Endothelial cell of umbilical vein (primary cell): ENCODE measurements at regions not wholly inside any gene's neighbourhood (a gene's known extent, or its start where the extent isn't known, plus 50 kb on each side); places are given as distances from the start of the nearest gene placed in this dataset.

Experiments
- BruUV-seq: library from RNA; stranded (reverse); fragments of 400-500 nt; replicated peaks from 2 replicates; lab custom pipeline; 2021; lab: Mats Ljungman, UMichigan
- CTCF ChIA-PET: fragments of 300-600, 350-600 bp; sonication (Branson Sonifier 250); formaldehyde crosslinking; loops from one replicate; lab custom pipeline; 2021; ENCODE audit warnings: antibody characterized with exemption, inconsistent platforms; lab: Charles Lee
- POLR2A ChIA-PET: fragments of 300-600, 350-600 bp; sonication (Branson Sonifier 250); formaldehyde crosslinking; loops from one replicate; lab custom pipeline; 2021; ENCODE audit warnings: antibody characterized with exemption, inconsistent platforms; lab: Charles Lee
- DNase-seq: peaks from one replicate; pipeline ENCODE4 v3.0.0-alpha.2; 2011; ENCODE audit warnings: low read depth, low spot score
- FAIRE-seq: peaks from 2 replicates; lab custom pipeline; 2011; peaks lifted over from hg19 to GRCh38; lab: Jason Lieb, UNC
- H2AFZ ChIP-seq: 2 replicates; pipeline ENCODE4 v1.6.0; 2012; ENCODE audit warnings: low read depth, low read length, control low read depth, inconsistent platforms
- H3K27ac ChIP-seq: 2 replicates; pipeline ENCODE4 v1.5.1; 2011; ENCODE audit warnings: low read depth, mild to moderate bottlenecking, control low read depth, low read length, moderate library complexity; ENCODE audit not compliant: insufficient read depth
- H3K27me3 ChIP-seq, 2 experiments: 2 replicates each; pipeline versions ENCODE4 v1.6.0 to v1.6.1; 2011; ENCODE audit warnings: low read length in 2 of 2, mixed read lengths in 1 of 2; ENCODE audit not compliant: control insufficient read depth in 2 of 2, insufficient read depth in 2 of 2
- H3K36me3 ChIP-seq, 2 experiments: 2 replicates in 1 of 2; 3 replicates in 1 of 2; pipeline ENCODE4 v1.5.1; 2011; ENCODE audit warnings: low read length in 2 of 2, mild to moderate bottlenecking in 1 of 2, moderate library complexity in 1 of 2; ENCODE audit not compliant: control insufficient read depth in 2 of 2, insufficient read depth in 2 of 2; ENCODE audit errors: extremely low read depth in 1 of 2
- H3K4me1 ChIP-seq: 3 replicates; pipeline ENCODE4 v1.5.1; 2011; ENCODE audit warnings: mild to moderate bottlenecking, low read length; ENCODE audit not compliant: control insufficient read depth, insufficient read depth; ENCODE audit errors: extremely low read depth
- H3K4me2 ChIP-seq: 2 replicates; pipeline ENCODE4 v1.6.1; 2011; ENCODE audit warnings: low read length, control low read depth, mixed read lengths; ENCODE audit not compliant: insufficient read depth
- H3K4me3 ChIP-seq, 3 experiments: fragments of 200-600 bp in 1 of 3; sonication (generic), shearing (Covaris generic) in 1 of 3; replicated peaks in 1 of 3; 2 replicates each; pipeline ENCODE4 v1.5.1; 2011 to 2016; ENCODE audit warnings: control low read depth in 3 of 3, low read length in 3 of 3, mild to moderate bottlenecking in 2 of 3, inconsistent platforms in 1 of 3, low read depth in 1 of 3, moderate library complexity in 1 of 3; ENCODE audit not compliant: insufficient read depth in 1 of 3
- H3K79me2 ChIP-seq: 2 replicates; pipeline ENCODE4 v1.6.0; 2012; ENCODE audit warnings: low read length, inconsistent platforms; ENCODE audit not compliant: control insufficient read depth, insufficient read depth
- H3K9ac ChIP-seq: replicated peaks from 2 replicates; pipeline ENCODE3; 2011; ENCODE audit warnings: low read length, control low read depth; ENCODE audit not compliant: insufficient read depth; ENCODE audit errors: extremely low read depth
- H3K9me1 ChIP-seq: replicated peaks from 3 replicates; pipeline ENCODE4 v1.6.0; 2011; ENCODE audit warnings: mild to moderate bottlenecking, low read length; ENCODE audit not compliant: control insufficient read depth, insufficient read depth; ENCODE audit errors: extremely low read depth
- H3K9me3 ChIP-seq: replicated peaks from 2 replicates; pipeline ENCODE4 v1.5.1; 2012; ENCODE audit warnings: low read length, inconsistent platforms; ENCODE audit not compliant: control insufficient read depth, insufficient read depth
- H4K20me1 ChIP-seq: replicated peaks from 2 replicates; pipeline ENCODE3; 2011; ENCODE audit warnings: mild to moderate bottlenecking, low read length; ENCODE audit not compliant: control insufficient read depth, insufficient read depth; ENCODE audit errors: extremely low read depth
- CTCF ChIP-seq, 2 donors: IDR thresholded peaks; 1 replicate in 1 of 2; 2 replicates in 1 of 2; pipeline ENCODE4 v1.5.1; 2011; ENCODE audit warnings: low read length in 2 of 2, mild to moderate bottlenecking in 2 of 2, moderate library complexity in 2 of 2, control low read depth in 1 of 2, inconsistent platforms in 1 of 2, low read depth in 1 of 2; ENCODE audit not compliant: insufficient read depth in 1 of 2; ENCODE audit errors: extremely low read depth in 1 of 2
- EZH2 ChIP-seq: IDR thresholded peaks from 2 replicates; pipeline ENCODE4 v1.6.1; 2012; ENCODE audit warnings: borderline replicate concordance, low read depth, mild to moderate bottlenecking, moderate library complexity, low read length, inconsistent platforms; ENCODE audit not compliant: severe bottlenecking
- FOS ChIP-seq: IDR thresholded peaks from 2 replicates; pipeline ENCODE4 v1.6.1; 2011; ENCODE audit warnings: mild to moderate bottlenecking, low read length, moderate library complexity, borderline replicate concordance; ENCODE audit not compliant: insufficient read depth
- GATA2 ChIP-seq: IDR thresholded peaks from 2 replicates; pipeline ENCODE4 v1.7.0; 2011; ENCODE audit warnings: low read depth, mild to moderate bottlenecking, moderate library complexity, mixed read lengths, low read length; ENCODE audit not compliant: insufficient read length, insufficient read depth
- JUN ChIP-seq: IDR thresholded peaks from 2 replicates; pipeline ENCODE4 v1.6.1; 2011; ENCODE audit warnings: borderline replicate concordance, low read depth; ENCODE audit not compliant: insufficient read length, insufficient read depth
- MAX ChIP-seq: IDR thresholded peaks from 2 replicates; pipeline ENCODE4 v1.6.1; 2011; ENCODE audit not compliant: insufficient read depth, insufficient read length
- MYC ChIP-seq: IDR thresholded peaks from one replicate; pipeline ENCODE4 v1.6.1; 2011; ENCODE audit warnings: mild to moderate bottlenecking, low read depth, low read length
- POLR2A ChIP-seq: IDR thresholded peaks from 2 replicates; pipeline ENCODE4 v1.6.1; 2012; ENCODE audit warnings: low read depth, mild to moderate bottlenecking, control low read depth, low read length
- POLR2AphosphoS5 ChIP-seq: IDR thresholded peaks from 2 replicates; pipeline ENCODE4 v1.6.1; 2012; ENCODE audit warnings: low read depth, mild to moderate bottlenecking, control low read depth, low read length, moderate library complexity; ENCODE audit not compliant: insufficient read depth
- dilution Hi-C: fragments of 300-500 bp; cut with MboI; formaldehyde crosslinking; loops from one replicate; pipeline ENCODE4 v1.15.0; 2019; ENCODE audit warnings: low sequenced_read_pairs; ENCODE audit not compliant: extremely low pct_ligation_motif_present
- intact Hi-C: fragments of 100-400 bp; cut with micrococcal nuclease; formaldehyde crosslinking; loops from one replicate; pipeline ENCODE4 v1.10.0; 2022

GRCh38 chr1:214823311-214824117, 220.5 kb downstream of the CENPF start:
- intact Hi-C loops (no loop called here), dilution Hi-C loops (no loop called here)
- Histone ChIP-seq H3K9me1 (no peaks in the 10 kb centered on the region), H3K4me2 (no peak overlapping the region), H3K27ac (no peak overlapping the region), H4K20me1 (no peaks in the 10 kb centered on the region), H3K4me3 (no peak overlapping the region), H3K9ac (no peak overlapping the region), H3K9me3 (no peaks in the 10 kb centered on the region), H3K27me3 (no peaks in the 10 kb centered on the region), H3K79me2 (no peaks in the 10 kb centered on the region), H3K36me3 (no peaks in the 10 kb centered on the region), H2AFZ (no peak overlapping the region), H3K4me1 (no peaks in the 10 kb centered on the region)
- no peak for DNase-seq
- ChIA-PET CTCF (no interaction called here), POLR2A (no interaction called here)
- FAIRE-seq = no peak
- BruUV-seq = no TSS peak
- TF ChIP-seq JUN (no peak), FOS (no peak), GATA2 (no peak), POLR2AphosphoS5 (no peak), EZH2 (no peak), MAX (no peak), MYC (no peak), CTCF (IDR thresholded peaks at IDR 0.05; ENCODE audit: extremely low read depth in 1 of 2, insufficient read depth in 1 of 2, low read depth in 1 of 2, low read length in 2 of 2) (no peak), POLR2A (no peak)
